ENCODE measurements at regions not wholly inside any gene's neighbourhood (a gene's known extent, or its start where the extent isn't known, plus 50 kb on each side); places are given as distances from the start of the nearest gene placed in this dataset.

DNA sequence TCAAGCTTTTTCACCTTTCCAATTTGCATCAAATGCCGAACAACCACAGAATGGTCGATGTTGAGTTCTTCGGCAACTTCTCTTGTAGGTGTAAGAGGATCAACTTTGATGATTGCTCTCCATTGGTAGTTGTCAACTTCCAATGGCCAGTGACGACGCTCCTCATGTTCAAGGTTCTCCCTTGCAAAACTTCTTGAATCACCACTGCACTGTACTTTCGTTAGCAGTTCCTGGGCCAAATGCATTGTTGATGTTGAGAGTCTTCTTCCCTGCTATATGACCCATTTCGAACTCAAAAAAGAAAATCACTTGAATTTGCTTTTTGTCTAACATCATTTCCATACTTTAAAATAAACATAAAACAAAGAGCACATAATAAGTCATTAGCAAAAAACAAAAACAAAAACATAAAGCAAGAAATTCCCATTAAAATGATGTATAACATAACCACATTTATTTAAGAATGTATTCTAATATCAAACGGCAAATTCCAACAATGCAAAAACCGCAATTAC, 71.2 kb upstream of the AP4E1 start:
- TF ChIP-seq, protein P1, sequence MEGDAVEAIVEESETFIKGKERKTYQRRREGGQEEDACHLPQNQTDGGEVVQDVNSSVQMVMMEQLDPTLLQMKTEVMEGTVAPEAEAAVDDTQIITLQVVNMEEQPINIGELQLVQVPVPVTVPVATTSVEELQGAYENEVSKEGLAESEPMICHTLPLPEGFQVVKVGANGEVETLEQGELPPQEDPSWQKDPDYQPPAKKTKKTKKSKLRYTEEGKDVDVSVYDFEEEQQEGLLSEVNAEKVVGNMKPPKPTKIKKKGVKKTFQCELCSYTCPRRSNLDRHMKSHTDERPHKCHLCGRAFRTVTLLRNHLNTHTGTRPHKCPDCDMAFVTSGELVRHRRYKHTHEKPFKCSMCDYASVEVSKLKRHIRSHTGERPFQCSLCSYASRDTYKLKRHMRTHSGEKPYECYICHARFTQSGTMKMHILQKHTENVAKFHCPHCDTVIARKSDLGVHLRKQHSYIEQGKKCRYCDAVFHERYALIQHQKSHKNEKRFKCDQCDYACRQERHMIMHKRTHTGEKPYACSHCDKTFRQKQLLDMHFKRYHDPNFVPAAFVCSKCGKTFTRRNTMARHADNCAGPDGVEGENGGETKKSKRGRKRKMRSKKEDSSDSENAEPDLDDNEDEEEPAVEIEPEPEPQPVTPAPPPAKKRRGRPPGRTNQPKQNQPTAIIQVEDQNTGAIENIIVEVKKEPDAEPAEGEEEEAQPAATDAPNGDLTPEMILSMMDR (IDR thresholded peaks at IDR 0.05) = no peak
- TF ChIP-seq POLR2A (IDR thresholded peaks at IDR 0.05) = no peak
